ENCODE measurements at regions not wholly inside any gene's neighbourhood (a gene's known extent, or its start where the extent isn't known, plus 50 kb on each side); places are given as distances from the start of the nearest gene placed in this dataset.

- Histone ChIP-seq H3K9me3 (peaks cover 0 to 5% (median 0%) of the 10 kb centered on the region in 12 donors), H3K36me3 (no peaks in the 10 kb centered on the region), H3K27ac (no peak overlapping the region), H3K27me3 (no peaks in the 10 kb centered on the region), H3K4me3 (no peak overlapping the region), H3K4me1 (peaks cover 0 to 18% (median 6%) of the 10 kb centered on the region in 12 donors)
- ATAC-seq: no peak
- intact Hi-C loops (cut with DNase I): loop anchor here in 6 of 10 donors (10.0 kb wide), 5 partner anchors 121 to 321 kb away; partner anchors contain the start of gene RREB1 (in 2 of the 6)
- 82 to 92% (median 87%) methylated on average over 5 of the region's 5 CpGs for WGBS, 4 donors
- no peak for DNase-seq
- TF ChIP-seq CTCF (IDR thresholded peaks at IDR 0.05): no peak
- TF ChIP-seq POLR2A (IDR thresholded peaks at IDR 0.05): no peak
These were observed 184.2 kb upstream of the RREB1 start for GRCh38 chr6:6923605-6924004.

GRCh38 chr6:6924708-6925107 is 183.1 kb upstream of the RREB1 start:
- Histone ChIP-seq H3K36me3 (no peaks in the 10 kb centered on the region), H3K4me3 (no peak overlapping the region), H3K27me3 (no peaks in the 10 kb centered on the region), H3K9me3 (peaks cover 0 to 5% (median 0%) of the 10 kb centered on the region in 12 donors), H3K27ac (no peak overlapping the region), H3K4me1 (peaks cover 0 to 18% (median 6%) of the 10 kb centered on the region in 12 donors)
- no peak for TF ChIP-seq POLR2A (IDR thresholded peaks at IDR 0.05)
- no peak for TF ChIP-seq CTCF (IDR thresholded peaks at IDR 0.05)
- DNase-seq: no peak
- intact Hi-C loops (cut with DNase I): loop anchor here in 6 of 10 donors (5.0 to 10.0 kb wide), 6 partner anchors 120 to 320 kb away; partner anchors contain the start of gene RREB1 (in 2 of the 6)
- WGBS, 4 donors: 84 to 96% (median 87%) methylated on average over 5 of the region's 5 CpGs
- ATAC-seq: no peak

GRCh38 chr6:6925391-6926164 is 182.2 kb upstream of the RREB1 start:
- 90 to 94% (median 91%) methylated on average over 10 of the region's 10 CpGs for WGBS, 4 donors
- intact Hi-C loops (cut with DNase I): loop anchor here in 6 of 10 donors (5.0 to 10.0 kb wide), 6 partner anchors 119 to 319 kb away; partner anchors contain the start of gene RREB1 (in 2 of the 6)

More at GRCh38 chr6:6925391-6926164, 182.2 kb upstream of the RREB1 start:
- H3K9me3 ChIP-seq: peaks cover 0 to 5% (median 0%) of the 10 kb centered on the region in 12 donors
- no peak overlapping the region for H3K4me3 ChIP-seq
- no peak overlapping the region for H3K27ac ChIP-seq
- peaks cover 0 to 19% (median 2%) of the 10 kb centered on the region in 12 donors for H3K4me1 ChIP-seq
- H3K27me3 ChIP-seq: no peaks in the 10 kb centered on the region
- DNase-seq (no peak), ATAC-seq (no peak)
- no peak for TF ChIP-seq POLR2A (IDR thresholded peaks at IDR 0.05)
- TF ChIP-seq CTCF (IDR thresholded peaks at IDR 0.05): no peak
- no peaks in the 10 kb centered on the region for H3K36me3 ChIP-seq

All from heart left ventricle (tissue), 16 donors.